ENCODE measurements at regions not wholly inside any gene's neighbourhood (a gene's known extent, or its start where the extent isn't known, plus 50 kb on each side); places are given as distances from the start of the nearest gene placed in this dataset.

DNA sequence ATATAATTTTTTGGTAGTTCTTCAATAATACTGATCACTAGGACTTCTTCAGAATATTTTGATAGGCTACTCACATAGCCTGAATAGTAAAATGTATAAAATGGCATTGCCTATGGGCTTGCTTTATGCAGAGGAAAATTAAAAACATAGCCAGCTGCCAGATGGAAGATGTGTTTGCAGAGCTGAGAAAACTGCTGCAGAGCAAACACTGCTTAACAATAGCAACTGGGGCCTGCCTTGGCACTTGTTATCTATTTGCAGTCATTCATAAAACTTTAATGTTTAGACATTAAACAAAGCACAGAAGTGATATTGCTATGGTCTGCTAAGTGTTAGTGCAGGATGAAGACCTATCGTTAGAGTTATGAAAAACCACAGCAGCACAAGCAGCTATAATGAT, 151.5 kb upstream of the SMC2 start:
- no peaks in the 10 kb centered on the region for H3K4me1 ChIP-seq (ENCODE audit: control insufficient read depth in 3 of 3, insufficient read depth in 2 of 3, low read depth in 1 of 3, low read length in 2 of 3)
- no peaks in the 10 kb centered on the region for H3K36me3 ChIP-seq (ENCODE audit: control insufficient read depth in 3 of 3, insufficient read depth in 2 of 3, low read depth in 1 of 3, low read length in 3 of 3)
- H3K4me3 ChIP-seq (ENCODE audit: low read depth in 1 of 3, low read length in 3 of 3), result no peak overlapping the region
- no peaks in the 10 kb centered on the region for H3K9me3 ChIP-seq (ENCODE audit: control insufficient read depth in 2 of 2, insufficient read depth in 1 of 2, low read depth in 1 of 2, low read length in 1 of 2)
- FAIRE-seq (no peak), DNase-seq (peak in 1 of 2 donors; percentile 20)
- 30 to 40% (median 35%) methylated on average over 1 of the region's 1 CpG for WGBS, 3 donors
- H3K27ac ChIP-seq (ENCODE audit: low read depth in 1 of 3, low read length in 2 of 3), result no peak overlapping the region
- no peaks in the 10 kb centered on the region for H3K27me3 ChIP-seq (ENCODE audit: control insufficient read depth in 3 of 3, insufficient read depth in 3 of 3, low read length in 3 of 3)

GRCh38 chr9:103949096-103949495, 145.0 kb upstream of the SMC2 start:
- Histone ChIP-seq H3K27me3 (ENCODE audit: control insufficient read depth in 3 of 3, insufficient read depth in 3 of 3, low read length in 3 of 3) (no peaks in the 10 kb centered on the region), H3K9me3 (ENCODE audit: control insufficient read depth in 2 of 2, insufficient read depth in 1 of 2, low read depth in 1 of 2, low read length in 1 of 2) (no peaks in the 10 kb centered on the region), H3K36me3 (ENCODE audit: control insufficient read depth in 3 of 3, insufficient read depth in 2 of 3, low read depth in 1 of 3, low read length in 3 of 3) (no peaks in the 10 kb centered on the region), H3K27ac (ENCODE audit: low read depth in 1 of 3, low read length in 2 of 3) (no peak overlapping the region), H3K4me1 (ENCODE audit: control insufficient read depth in 3 of 3, insufficient read depth in 2 of 3, low read depth in 1 of 3, low read length in 2 of 3) (no peaks in the 10 kb centered on the region), H3K4me3 (ENCODE audit: low read depth in 1 of 3, low read length in 3 of 3) (no peak overlapping the region)
- DNase-seq, result no peak
- FAIRE-seq, result no peak

GRCh38 chr9:103977163-103977562, 116.9 kb upstream of the SMC2 start:
- H3K4me3 ChIP-seq (ENCODE audit: low read depth in 1 of 3, low read length in 3 of 3), result no peak overlapping the region
- H3K27me3 ChIP-seq (ENCODE audit: control insufficient read depth in 3 of 3, insufficient read depth in 3 of 3, low read length in 3 of 3), result no peaks in the 10 kb centered on the region
- DNase-seq (no peak), FAIRE-seq (no peak)
- H3K9me3 ChIP-seq (ENCODE audit: control insufficient read depth in 2 of 2, insufficient read depth in 1 of 2, low read depth in 1 of 2, low read length in 1 of 2), result no peaks in the 10 kb centered on the region
- no peaks in the 10 kb centered on the region for H3K4me1 ChIP-seq (ENCODE audit: control insufficient read depth in 3 of 3, insufficient read depth in 2 of 3, low read depth in 1 of 3, low read length in 2 of 3)
- H3K36me3 ChIP-seq (ENCODE audit: control insufficient read depth in 3 of 3, insufficient read depth in 2 of 3, low read depth in 1 of 3, low read length in 3 of 3), result no peaks in the 10 kb centered on the region
- H3K27ac ChIP-seq (ENCODE audit: low read depth in 1 of 3, low read length in 2 of 3), result no peak overlapping the region
- WGBS, 3 donors, result 66 to 79% (median 77%) methylated on average over 3 of the region's 3 CpGs

GRCh38 chr9:103978396-103978795, 115.7 kb upstream of the SMC2 start:
- Histone ChIP-seq H3K9me3 (ENCODE audit: control insufficient read depth in 2 of 2, insufficient read depth in 1 of 2, low read depth in 1 of 2, low read length in 1 of 2) (no peaks in the 10 kb centered on the region), H3K27me3 (ENCODE audit: control insufficient read depth in 3 of 3, insufficient read depth in 3 of 3, low read length in 3 of 3) (no peaks in the 10 kb centered on the region), H3K27ac (ENCODE audit: low read depth in 1 of 3, low read length in 2 of 3) (no peak overlapping the region), H3K36me3 (ENCODE audit: control insufficient read depth in 3 of 3, insufficient read depth in 2 of 3, low read depth in 1 of 3, low read length in 3 of 3) (no peaks in the 10 kb centered on the region), H3K4me3 (ENCODE audit: low read depth in 1 of 3, low read length in 3 of 3) (no peak overlapping the region), H3K4me1 (ENCODE audit: control insufficient read depth in 3 of 3, insufficient read depth in 2 of 3, low read depth in 1 of 3, low read length in 2 of 3) (no peaks in the 10 kb centered on the region)
- FAIRE-seq (no peak), DNase-seq (no peak)

- Histone ChIP-seq H3K4me1 (ENCODE audit: control insufficient read depth in 3 of 3, insufficient read depth in 2 of 3, low read depth in 1 of 3, low read length in 2 of 3) (no peaks in the 10 kb centered on the region), H3K4me3 (ENCODE audit: low read depth in 1 of 3, low read length in 3 of 3) (no peak overlapping the region), H3K27ac (ENCODE audit: low read depth in 1 of 3, low read length in 2 of 3) (no peak overlapping the region), H3K27me3 (ENCODE audit: control insufficient read depth in 3 of 3, insufficient read depth in 3 of 3, low read length in 3 of 3) (no peaks in the 10 kb centered on the region), H3K9me3 (ENCODE audit: control insufficient read depth in 2 of 2, insufficient read depth in 1 of 2, low read depth in 1 of 2, low read length in 1 of 2) (no peaks in the 10 kb centered on the region), H3K36me3 (ENCODE audit: control insufficient read depth in 3 of 3, insufficient read depth in 2 of 3, low read depth in 1 of 3, low read length in 3 of 3) (no peaks in the 10 kb centered on the region)
- DNase-seq (no peak), FAIRE-seq (no peak)
- 57 to 86% (median 59%) methylated on average over 2 of the region's 2 CpGs for WGBS, 3 donors
Observed at GRCh38 chr9:103981912-103982311, 112.2 kb upstream of the SMC2 start.

- FAIRE-seq (no peak), DNase-seq (no peak)
- WGBS, 3 donors, result 29 to 40% (median 30%) methylated on average over 1 of the region's 1 CpG
- Histone ChIP-seq H3K9me3 (ENCODE audit: control insufficient read depth in 2 of 2, insufficient read depth in 1 of 2, low read depth in 1 of 2, low read length in 1 of 2) (no peaks in the 10 kb centered on the region), H3K27me3 (ENCODE audit: control insufficient read depth in 3 of 3, insufficient read depth in 3 of 3, low read length in 3 of 3) (no peaks in the 10 kb centered on the region), H3K4me3 (ENCODE audit: low read depth in 1 of 3, low read length in 3 of 3) (no peak overlapping the region), H3K36me3 (ENCODE audit: control insufficient read depth in 3 of 3, insufficient read depth in 2 of 3, low read depth in 1 of 3, low read length in 3 of 3) (no peaks in the 10 kb centered on the region), H3K27ac (ENCODE audit: low read depth in 1 of 3, low read length in 2 of 3) (no peak overlapping the region), H3K4me1 (ENCODE audit: control insufficient read depth in 3 of 3, insufficient read depth in 2 of 3, low read depth in 1 of 3, low read length in 2 of 3) (no peaks in the 10 kb centered on the region)
Observed at GRCh38 chr9:103985077-103985476, 109.0 kb upstream of the SMC2 start.

DNA sequence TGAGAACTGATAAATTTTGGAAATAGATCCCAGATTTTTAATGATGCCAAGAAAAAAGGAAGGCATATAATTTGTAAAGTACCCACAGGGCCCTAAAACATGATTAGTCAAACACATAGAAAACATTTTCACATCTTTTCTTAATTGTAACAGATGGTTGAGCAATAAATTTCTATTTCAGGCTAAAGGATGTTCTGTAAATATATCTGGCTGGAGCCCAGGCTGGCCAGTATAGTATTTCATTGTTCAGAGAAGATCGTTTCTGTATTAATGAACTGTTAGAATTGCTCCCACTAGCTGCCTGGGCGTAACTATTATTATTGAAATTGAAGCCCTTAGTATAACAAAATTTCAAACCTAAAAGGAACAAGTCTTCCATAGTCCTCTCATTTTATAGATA, 105.3 kb upstream of the SMC2 start:
- 79 to 88% (median 85%) methylated on average over 2 of the region's 2 CpGs for whole genome bisulfite sequencing, 3 donors
- no peaks in the 10 kb centered on the region for H3K9me3 ChIP-seq (ENCODE audit: control insufficient read depth in 2 of 2, insufficient read depth in 1 of 2, low read depth in 1 of 2, low read length in 1 of 2)
- H3K4me3 ChIP-seq (ENCODE audit: low read depth in 1 of 3, low read length in 3 of 3), result no peak overlapping the region
- no peak overlapping the region for H3K27ac ChIP-seq (ENCODE audit: low read depth in 1 of 3, low read length in 2 of 3)
- FAIRE-seq (no peak), DNase-seq (no peak)
- H3K4me1 ChIP-seq (ENCODE audit: control insufficient read depth in 3 of 3, insufficient read depth in 2 of 3, low read depth in 1 of 3, low read length in 2 of 3), result no peaks in the 10 kb centered on the region
- H3K27me3 ChIP-seq (ENCODE audit: control insufficient read depth in 3 of 3, insufficient read depth in 3 of 3, low read length in 3 of 3), result no peaks in the 10 kb centered on the region
- no peaks in the 10 kb centered on the region for H3K36me3 ChIP-seq (ENCODE audit: control insufficient read depth in 3 of 3, insufficient read depth in 2 of 3, low read depth in 1 of 3, low read length in 3 of 3)

DNA sequence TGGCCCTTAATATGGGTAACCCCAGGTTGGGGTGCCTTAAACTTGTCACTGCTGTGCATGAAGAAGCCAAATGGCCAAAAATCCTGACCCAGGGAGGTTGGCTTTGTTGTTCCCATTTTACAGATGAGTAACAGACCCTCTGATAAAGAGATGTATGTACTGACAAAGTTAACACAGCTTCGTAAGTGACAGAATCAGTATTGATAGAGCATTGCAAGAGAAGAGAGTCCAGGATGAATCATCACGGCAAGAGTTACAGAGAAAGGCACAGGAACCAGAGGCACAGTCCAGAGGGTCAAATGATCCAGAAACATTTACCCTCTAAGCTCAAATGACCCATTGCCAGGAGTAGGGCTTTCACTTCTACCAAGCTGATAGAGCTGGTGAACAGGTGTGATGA, 103.8 kb upstream of the SMC2 start:
- no peak for FAIRE-seq
- WGBS, 3 donors, result 75 to 87% (median 84%) methylated on average over 2 of the region's 2 CpGs

DNA sequence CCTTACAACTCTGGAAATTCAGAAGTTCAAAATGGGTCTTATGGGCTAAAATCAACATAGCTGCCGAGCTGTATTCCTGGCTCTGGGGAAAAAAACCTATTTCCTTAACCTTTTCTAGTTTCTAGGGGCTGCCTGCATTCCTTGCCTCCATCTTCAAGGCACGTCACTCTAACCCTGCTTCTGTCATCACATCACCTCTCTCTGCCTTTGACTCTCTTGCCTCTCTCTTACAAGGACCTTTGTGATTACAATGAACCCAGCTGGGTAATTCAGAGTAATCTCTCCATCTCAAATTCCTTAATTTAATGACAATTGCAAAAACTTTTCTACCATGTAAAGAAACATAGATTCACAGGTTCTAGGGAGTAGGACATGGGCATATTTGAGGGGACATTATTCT, 103.1 kb upstream of the SMC2 start:
- DNase-seq (no peak), FAIRE-seq (no peak)
- no peaks in the 10 kb centered on the region for H3K27me3 ChIP-seq (ENCODE audit: control insufficient read depth in 3 of 3, insufficient read depth in 3 of 3, low read length in 3 of 3)
- H3K27ac ChIP-seq (ENCODE audit: low read depth in 1 of 3, low read length in 2 of 3), result no peak overlapping the region
- no peaks in the 10 kb centered on the region for H3K4me1 ChIP-seq (ENCODE audit: control insufficient read depth in 3 of 3, insufficient read depth in 2 of 3, low read depth in 1 of 3, low read length in 2 of 3)
- H3K4me3 ChIP-seq (ENCODE audit: low read depth in 1 of 3, low read length in 3 of 3), result no peak overlapping the region
- no peaks in the 10 kb centered on the region for H3K36me3 ChIP-seq (ENCODE audit: control insufficient read depth in 3 of 3, insufficient read depth in 2 of 3, low read depth in 1 of 3, low read length in 3 of 3)
- H3K9me3 ChIP-seq (ENCODE audit: control insufficient read depth in 2 of 2, insufficient read depth in 1 of 2, low read depth in 1 of 2, low read length in 1 of 2), result no peaks in the 10 kb centered on the region
- WGBS, 3 donors, result 67 to 88% (median 72%) methylated on average over 2 of the region's 2 CpGs

More for the DNA sequence above, 103.8 kb upstream of the SMC2 start:
- no peaks in the 10 kb centered on the region for H3K9me3 ChIP-seq (ENCODE audit: control insufficient read depth in 2 of 2, insufficient read depth in 1 of 2, low read depth in 1 of 2, low read length in 1 of 2)
- DNase-seq, result no peak
- no peak overlapping the region for H3K4me3 ChIP-seq (ENCODE audit: low read depth in 1 of 3, low read length in 3 of 3)
- H3K4me1 ChIP-seq (ENCODE audit: control insufficient read depth in 3 of 3, insufficient read depth in 2 of 3, low read depth in 1 of 3, low read length in 2 of 3), result no peaks in the 10 kb centered on the region
- no peaks in the 10 kb centered on the region for H3K27me3 ChIP-seq (ENCODE audit: control insufficient read depth in 3 of 3, insufficient read depth in 3 of 3, low read length in 3 of 3)
- no peak overlapping the region for H3K27ac ChIP-seq (ENCODE audit: low read depth in 1 of 3, low read length in 2 of 3)
- H3K36me3 ChIP-seq (ENCODE audit: control insufficient read depth in 3 of 3, insufficient read depth in 2 of 3, low read depth in 1 of 3, low read length in 3 of 3), result no peaks in the 10 kb centered on the region
